Neural crest cell (in vitro differentiated cells): ENCODE measurements at regions not wholly inside any gene's neighbourhood (a gene's known extent, or its start where the extent isn't known, plus 50 kb on each side); places are given as distances from the start of the nearest gene placed in this dataset.

Experiments
- DNase-seq: peaks from one replicate; pipeline ENCODE4 v3.0.0; 2021; ENCODE audit warnings: low read depth, mixed read lengths, low spot score
- H3K27ac Mint-ChIP-seq: one replicate; pipeline ENCODE4 v1.8.0; 2021; ENCODE audit warnings: mild to moderate bottlenecking, mixed read lengths; ENCODE audit not compliant: unreplicated experiment
- H3K27me3 Mint-ChIP-seq: 2 replicates; pipeline ENCODE4 v1.8.0; 2021; ENCODE audit warnings: low read depth, mild to moderate bottlenecking, mixed read lengths
- H3K36me3 Mint-ChIP-seq: 2 replicates; pipeline ENCODE4 v1.8.0; 2021; ENCODE audit warnings: low read depth, mild to moderate bottlenecking, mixed read lengths
- H3K4me1 Mint-ChIP-seq: 2 replicates; pipeline ENCODE4 v1.8.0; 2021; ENCODE audit warnings: mixed read lengths
- H3K4me3 Mint-ChIP-seq: one replicate; pipeline ENCODE4 v1.8.0; 2021; ENCODE audit warnings: mild to moderate bottlenecking, mixed read lengths
- H3K9me3 Mint-ChIP-seq: 2 replicates; pipeline ENCODE4 v1.8.0; 2021; ENCODE audit warnings: mixed read lengths
- TF ChIP-seq, protein P1 (sequence below): fragments of 200-600 bp; sonication (generic); conservative IDR thresholded peaks from 2 replicates; pipeline ENCODE4 v1.5.0; 2021; ENCODE audit warnings: antibody characterized with exemption, mild to moderate bottlenecking

GRCh38 chr12:58363971-58364370 lies 422.6 kb downstream of the ATP23 start:
- Mint-ChIP-seq H3K27me3 (no peaks in the 10 kb centered on the region), H3K36me3 (no peaks in the 10 kb centered on the region), H3K27ac (no peak overlapping the region), H3K9me3 (no peaks in the 10 kb centered on the region), H3K4me3 (no peak overlapping the region), H3K4me1 (no peaks in the 10 kb centered on the region)
- TF ChIP-seq, protein P1, sequence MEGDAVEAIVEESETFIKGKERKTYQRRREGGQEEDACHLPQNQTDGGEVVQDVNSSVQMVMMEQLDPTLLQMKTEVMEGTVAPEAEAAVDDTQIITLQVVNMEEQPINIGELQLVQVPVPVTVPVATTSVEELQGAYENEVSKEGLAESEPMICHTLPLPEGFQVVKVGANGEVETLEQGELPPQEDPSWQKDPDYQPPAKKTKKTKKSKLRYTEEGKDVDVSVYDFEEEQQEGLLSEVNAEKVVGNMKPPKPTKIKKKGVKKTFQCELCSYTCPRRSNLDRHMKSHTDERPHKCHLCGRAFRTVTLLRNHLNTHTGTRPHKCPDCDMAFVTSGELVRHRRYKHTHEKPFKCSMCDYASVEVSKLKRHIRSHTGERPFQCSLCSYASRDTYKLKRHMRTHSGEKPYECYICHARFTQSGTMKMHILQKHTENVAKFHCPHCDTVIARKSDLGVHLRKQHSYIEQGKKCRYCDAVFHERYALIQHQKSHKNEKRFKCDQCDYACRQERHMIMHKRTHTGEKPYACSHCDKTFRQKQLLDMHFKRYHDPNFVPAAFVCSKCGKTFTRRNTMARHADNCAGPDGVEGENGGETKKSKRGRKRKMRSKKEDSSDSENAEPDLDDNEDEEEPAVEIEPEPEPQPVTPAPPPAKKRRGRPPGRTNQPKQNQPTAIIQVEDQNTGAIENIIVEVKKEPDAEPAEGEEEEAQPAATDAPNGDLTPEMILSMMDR, result no peak
- no peak for DNase-seq

GRCh38 chr12:58364389-58365086 lies 423.2 kb downstream of the ATP23 start:
- Mint-ChIP-seq H3K27me3 (no peaks in the 10 kb centered on the region), H3K4me1 (no peaks in the 10 kb centered on the region), H3K27ac (no peak overlapping the region), H3K36me3 (no peaks in the 10 kb centered on the region), H3K9me3 (no peaks in the 10 kb centered on the region), H3K4me3 (no peak overlapping the region)
- DNase-seq, result no peak
- TF ChIP-seq, protein P1, result no peak

- Mint-ChIP-seq H3K9me3 (no peaks in the 10 kb centered on the region), H3K27ac (no peak overlapping the region), H3K4me1 (no peaks in the 10 kb centered on the region), H3K4me3 (no peak overlapping the region), H3K27me3 (no peaks in the 10 kb centered on the region), H3K36me3 (no peaks in the 10 kb centered on the region)
- DNase-seq, result no peak
- TF ChIP-seq, protein P1, result no peak
Observed at GRCh38 chr12:58365087-58365390, 423.7 kb downstream of the ATP23 start.

DNA sequence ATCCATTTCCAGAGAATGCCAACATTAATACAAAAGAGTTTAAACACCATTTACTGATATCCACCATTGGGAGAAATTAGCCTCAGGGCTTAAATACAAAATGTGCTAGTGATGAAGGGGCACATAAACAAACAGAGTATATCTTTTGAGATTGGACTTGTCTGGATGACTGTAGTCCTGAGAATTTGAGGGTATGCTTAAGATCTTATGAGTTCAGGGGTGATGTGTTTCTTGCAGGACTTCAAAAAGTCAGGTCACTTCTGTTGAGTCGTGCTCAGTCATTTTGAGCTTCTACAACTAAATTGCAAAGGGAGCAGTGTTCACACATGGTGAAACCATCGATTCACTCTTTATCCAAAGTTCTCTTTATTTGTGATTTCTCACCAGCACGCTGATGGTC lies 425.7 kb downstream of the ATP23 start:
- H3K27ac Mint-ChIP-seq, result no peak overlapping the region
- DNase-seq, result no peak
- H3K4me3 Mint-ChIP-seq, result no peak overlapping the region
- no peaks in the 10 kb centered on the region for H3K4me1 Mint-ChIP-seq
- no peaks in the 10 kb centered on the region for H3K27me3 Mint-ChIP-seq
- no peaks in the 10 kb centered on the region for H3K9me3 Mint-ChIP-seq
- no peaks in the 10 kb centered on the region for H3K36me3 Mint-ChIP-seq
- TF ChIP-seq, protein P1, result no peak

- H3K27me3 Mint-ChIP-seq, result no peaks in the 10 kb centered on the region
- H3K36me3 Mint-ChIP-seq, result no peaks in the 10 kb centered on the region
- no peak for DNase-seq
- H3K27ac Mint-ChIP-seq, result no peak overlapping the region
- TF ChIP-seq, protein P1, result no peak
- H3K9me3 Mint-ChIP-seq, result no peaks in the 10 kb centered on the region
- no peak overlapping the region for H3K4me3 Mint-ChIP-seq
- no peaks in the 10 kb centered on the region for H3K4me1 Mint-ChIP-seq
Observed at GRCh38 chr12:58368001-58368400, 426.6 kb downstream of the ATP23 start.
